Sigmoid colon (tissue), 6 donors: ENCODE measurements at regions not wholly inside any gene's neighbourhood (a gene's known extent, or its start where the extent isn't known, plus 50 kb on each side); places are given as distances from the start of the nearest gene placed in this dataset.

Source experiments
- DNase-seq: peaks from one replicate; pipeline ENCODE4 v3.0.0-alpha.2; 2019
- H3K27ac ChIP-seq, 4 donors: fragments of 200-600 bp; sonication (generic); one replicate each; pipeline ENCODE4 v1.5.1; 2016 to 2019; ENCODE audit warnings: mild to moderate bottlenecking in 1 of 4
- H3K27me3 ChIP-seq, 3 donors: fragments of 200-600 bp; sonication (generic); one replicate each; pipeline ENCODE4 v1.5.1; 2019; ENCODE audit warnings: mild to moderate bottlenecking in 1 of 3
- H3K36me3 ChIP-seq, 4 donors: fragments of 200-600 bp; sonication (generic); one replicate each; pipeline ENCODE4 v1.5.1; 2016 to 2019
- H3K4me1 ChIP-seq, 4 donors: fragments of 200-600 bp; sonication (generic); one replicate each; pipeline ENCODE4 v1.5.1; 2017 to 2019
- H3K4me3 ChIP-seq, 4 donors: fragments of 200-600 bp; sonication (generic); one replicate each; pipeline ENCODE4 v1.5.1; 2017 to 2019; ENCODE audit warnings: mild to moderate bottlenecking in 2 of 4, moderate library complexity in 1 of 4
- H3K9me3 ChIP-seq, 4 donors: fragments of 200-600 bp in 3 of 4; sonication (generic) in 3 of 4; one replicate each; pipeline versions ENCODE4 v1.5.1 to v1.6.1; 2013 to 2019
- EP300 ChIP-seq, 4 donors: sonication (generic); formaldehyde crosslinking; IDR thresholded peaks; one replicate each; pipeline ENCODE4 v1.6.1; 2017; ENCODE audit warnings: antibody characterized with exemption in 4 of 4
- POLR2A ChIP-seq, 2 donors: fragments of 450-650 bp; IDR thresholded peaks; one replicate each; pipeline ENCODE4 v1.6.1; 2016; ENCODE audit warnings: antibody characterized with exemption in 2 of 2, mild to moderate bottlenecking in 2 of 2, moderate library complexity in 2 of 2
- POLR2AphosphoS5 ChIP-seq, 4 donors: sonication (generic); formaldehyde crosslinking; IDR thresholded peaks; one replicate each; pipeline ENCODE4 v1.6.1; 2017; ENCODE audit warnings: antibody characterized with exemption in 4 of 4
- WGBS, 2 donors: extraction: QIAGEN DNeasy Blood & Tissue Kit; methylation state at CpG; one replicate each; pipeline ENCODE4 v1.1.7; 2013; 5-methylcytosine and 5-hydroxymethylcytosine counted together
- intact Hi-C: fragments of 100-400 bp; cut with DNase I; formaldehyde crosslinking; loops from one replicate; pipeline ENCODE4 v1.15.1; 2023
- TF ChIP-seq, protein P1 (sequence below), 4 experiments: fragments of 450-650 bp in 3 of 4; fragments of 200-600 bp in 1 of 4; IDR thresholded peaks; one replicate each; pipeline ENCODE4 v1.5.1; 2016 to 2019; ENCODE audit warnings: antibody characterized with exemption in 4 of 4, mild to moderate bottlenecking in 3 of 4, moderate library complexity in 2 of 4
- donor health status: healthy with polysubstance abuse.
- donor health status: healthy.

DNA sequence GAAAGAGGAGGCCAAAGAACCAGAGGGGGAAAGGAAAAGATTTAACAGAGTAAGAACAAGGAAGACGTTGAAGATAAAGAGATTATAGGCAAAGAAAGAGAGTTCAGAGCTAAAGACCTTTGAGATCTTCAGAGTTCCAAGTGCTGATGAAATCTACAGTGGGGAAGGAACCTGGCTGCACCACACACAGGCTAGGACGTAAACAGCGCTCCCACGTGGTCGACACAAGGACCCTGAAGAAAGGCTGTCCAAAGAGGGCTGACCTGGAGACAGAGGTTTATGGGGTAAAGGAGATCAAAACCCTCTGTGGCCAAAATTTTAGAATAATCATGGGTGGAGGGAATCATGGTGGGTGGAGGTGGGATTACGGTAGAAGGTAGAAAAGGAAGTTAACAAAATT is 121.6 kb downstream of the PMP22 start:
- H3K27ac ChIP-seq = no peak overlapping the region
- intact Hi-C loops = no loop called here
- TF ChIP-seq, protein P1, sequence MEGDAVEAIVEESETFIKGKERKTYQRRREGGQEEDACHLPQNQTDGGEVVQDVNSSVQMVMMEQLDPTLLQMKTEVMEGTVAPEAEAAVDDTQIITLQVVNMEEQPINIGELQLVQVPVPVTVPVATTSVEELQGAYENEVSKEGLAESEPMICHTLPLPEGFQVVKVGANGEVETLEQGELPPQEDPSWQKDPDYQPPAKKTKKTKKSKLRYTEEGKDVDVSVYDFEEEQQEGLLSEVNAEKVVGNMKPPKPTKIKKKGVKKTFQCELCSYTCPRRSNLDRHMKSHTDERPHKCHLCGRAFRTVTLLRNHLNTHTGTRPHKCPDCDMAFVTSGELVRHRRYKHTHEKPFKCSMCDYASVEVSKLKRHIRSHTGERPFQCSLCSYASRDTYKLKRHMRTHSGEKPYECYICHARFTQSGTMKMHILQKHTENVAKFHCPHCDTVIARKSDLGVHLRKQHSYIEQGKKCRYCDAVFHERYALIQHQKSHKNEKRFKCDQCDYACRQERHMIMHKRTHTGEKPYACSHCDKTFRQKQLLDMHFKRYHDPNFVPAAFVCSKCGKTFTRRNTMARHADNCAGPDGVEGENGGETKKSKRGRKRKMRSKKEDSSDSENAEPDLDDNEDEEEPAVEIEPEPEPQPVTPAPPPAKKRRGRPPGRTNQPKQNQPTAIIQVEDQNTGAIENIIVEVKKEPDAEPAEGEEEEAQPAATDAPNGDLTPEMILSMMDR (IDR thresholded peaks at IDR 0.05) = no peak
- TF ChIP-seq POLR2AphosphoS5 (IDR thresholded peaks at IDR 0.05) = no peak
- TF ChIP-seq POLR2A (IDR thresholded peaks at IDR 0.05) = no peak
- TF ChIP-seq EP300 (IDR thresholded peaks at IDR 0.05) = no peak
- DNase-seq = no peak
- no peaks in the 10 kb centered on the region for H3K9me3 ChIP-seq
- H3K4me3 ChIP-seq = no peak overlapping the region
- H3K4me1 ChIP-seq = no peaks in the 10 kb centered on the region
- no peaks in the 10 kb centered on the region for H3K27me3 ChIP-seq
- WGBS, 2 donors = 81% methylated on average over 6 of the region's 6 CpGs
- no peaks in the 10 kb centered on the region for H3K36me3 ChIP-seq

- Histone ChIP-seq H3K9me3 (no peaks in the 10 kb centered on the region), H3K4me1 (peaks cover 0 to 15% (median 8%) of the 10 kb centered on the region in 4 donors), H3K4me3 (no peak overlapping the region), H3K27ac (no peak overlapping the region), H3K27me3 (no peaks in the 10 kb centered on the region), H3K36me3 (no peaks in the 10 kb centered on the region)
- no peak for DNase-seq
- intact Hi-C loops = no loop called here
- TF ChIP-seq, protein P1 (IDR thresholded peaks at IDR 0.05) = no peak
- TF ChIP-seq POLR2AphosphoS5 (IDR thresholded peaks at IDR 0.05) (no peak), POLR2A (IDR thresholded peaks at IDR 0.05) (no peak), EP300 (IDR thresholded peaks at IDR 0.05) (no peak)
- WGBS, 2 donors = 59 to 65% methylated on average over 2 of the region's 2 CpGs
These were observed 130.8 kb downstream of the PMP22 start for GRCh38 chr17:15134363-15134762.

- TF ChIP-seq, protein P1 (IDR thresholded peaks at IDR 0.05) = no peak
- no peak for TF ChIP-seq EP300 (IDR thresholded peaks at IDR 0.05)
- TF ChIP-seq POLR2A (IDR thresholded peaks at IDR 0.05) = no peak
- TF ChIP-seq POLR2AphosphoS5 (IDR thresholded peaks at IDR 0.05) = no peak
- H3K9me3 ChIP-seq = no peaks in the 10 kb centered on the region
- H3K27ac ChIP-seq = no peak overlapping the region
- WGBS, 2 donors = 90 to 93% methylated on average over 4 of the region's 4 CpGs
- no peaks in the 10 kb centered on the region for H3K36me3 ChIP-seq
- H3K4me1 ChIP-seq = peaks cover 0 to 15% (median 8%) of the 10 kb centered on the region in 4 donors
- intact Hi-C loops = no loop called here
- DNase-seq = no peak
- no peaks in the 10 kb centered on the region for H3K27me3 ChIP-seq
- H3K4me3 ChIP-seq = no peak overlapping the region
These were observed 131.3 kb downstream of the PMP22 start for GRCh38 chr17:15133826-15134225.

DNA sequence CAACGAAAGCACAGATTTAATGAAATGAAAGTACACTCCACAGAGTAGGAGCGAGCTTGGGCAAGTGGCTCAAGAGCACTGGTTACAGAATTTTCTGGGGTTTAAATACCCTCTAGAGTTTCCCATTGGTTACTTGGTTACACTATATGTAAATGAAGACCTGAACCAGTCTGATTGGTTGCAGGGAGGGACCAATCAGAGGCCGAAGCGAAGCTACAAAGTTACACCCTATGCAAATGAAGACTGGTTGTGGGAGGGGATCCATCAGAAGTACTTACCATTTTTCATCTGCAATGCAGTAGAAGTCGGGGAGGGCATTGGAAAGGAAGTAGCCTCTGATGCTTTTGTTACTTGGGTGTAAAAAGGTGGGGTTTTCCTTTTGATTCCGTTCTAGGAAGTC is 132.0 kb downstream of the PMP22 start:
- Histone ChIP-seq H3K4me1 (peaks cover 0 to 15% (median 8%) of the 10 kb centered on the region in 4 donors), H3K27ac (no peak overlapping the region), H3K4me3 (no peak overlapping the region), H3K36me3 (no peaks in the 10 kb centered on the region), H3K27me3 (no peaks in the 10 kb centered on the region), H3K9me3 (no peaks in the 10 kb centered on the region)
- 90 to 94% methylated on average over 6 of the region's 6 CpGs for WGBS, 2 donors
- no peak for TF ChIP-seq POLR2AphosphoS5 (IDR thresholded peaks at IDR 0.05)
- TF ChIP-seq, protein P1 (IDR thresholded peaks at IDR 0.05) = no peak
- TF ChIP-seq POLR2A (IDR thresholded peaks at IDR 0.05) = no peak
- intact Hi-C loops = no loop called here
- no peak for DNase-seq

DNA sequence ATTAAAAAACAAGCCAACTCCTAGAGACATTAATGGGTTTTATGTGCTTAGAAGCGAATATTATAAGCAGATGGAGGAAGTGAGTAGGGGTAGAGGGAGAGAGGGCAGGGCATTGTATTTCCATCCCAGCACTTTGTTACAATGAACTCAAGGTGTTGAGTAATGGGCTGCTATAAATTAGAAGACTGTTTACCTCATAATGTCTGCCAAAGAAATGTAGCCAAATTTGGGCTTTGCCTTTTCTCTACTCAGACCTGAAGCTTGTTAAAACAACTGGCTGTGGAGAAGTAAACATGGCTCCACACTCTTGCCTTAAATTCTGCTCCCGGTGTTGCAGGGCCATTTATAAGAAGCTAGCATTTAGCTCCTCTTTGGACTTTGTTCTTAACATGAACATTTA is 134.7 kb downstream of the PMP22 start:
- WGBS, 2 donors = 24 to 47% methylated on average over 2 of the region's 2 CpGs
- DNase-seq = no peak
- Histone ChIP-seq H3K4me1 (peaks cover 0 to 15% (median 8%) of the 10 kb centered on the region in 4 donors), H3K36me3 (no peaks in the 10 kb centered on the region), H3K27me3 (peaks cover 0 to 3% (median 0%) of the 10 kb centered on the region in 3 donors), H3K27ac (no peak overlapping the region), H3K4me3 (no peak overlapping the region), H3K9me3 (no peaks in the 10 kb centered on the region)
- TF ChIP-seq POLR2AphosphoS5 (IDR thresholded peaks at IDR 0.05) (peak in 3 of 4 donors; percentile 32 to 48 (median 35)), POLR2A (IDR thresholded peaks at IDR 0.05) (no peak)
- intact Hi-C loops = no loop called here
